ENCODE measurements at regions not wholly inside any gene's neighbourhood (a gene's known extent, or its start where the extent isn't known, plus 50 kb on each side); places are given as distances from the start of the nearest gene placed in this dataset.

GRCh38 chr6:164928057-164928727 is 381.2 kb downstream of the C6orf118 start:
- Histone ChIP-seq H2BK120ac (ENCODE audit: low read depth, low read length) (no peak overlapping the region), H3K4me1 (ENCODE audit: control insufficient read depth, insufficient read depth, low read length) (no peaks in the 10 kb centered on the region), H4K20me1 (ENCODE audit: insufficient read depth, low read length) (no peaks in the 10 kb centered on the region), H2BK15ac (ENCODE audit: low read depth, low read length) (no peak overlapping the region), H3K27ac (ENCODE audit: insufficient read depth, low read length) (no peak overlapping the region), H3K4me2 (ENCODE audit: low read depth, low read length) (no peak overlapping the region), H2AK5ac (ENCODE audit: low read depth, low read length) (no peak overlapping the region), H3K4me3 (ENCODE audit: insufficient read depth, low read depth, low read length) (no peak overlapping the region), H2AK9ac (replicated peaks; ENCODE audit: low read depth, low read length, poor library complexity) (no peak overlapping the region), H3K14ac (replicated peaks; ENCODE audit: low read depth, low read length) (no peak overlapping the region), H2BK20ac (ENCODE audit: low read depth, low read length) (no peak overlapping the region), H4K91ac (ENCODE audit: insufficient read depth, low read depth, low read length) (no peak overlapping the region), H3K9ac (ENCODE audit: low read depth, low read length) (no peak overlapping the region), H2BK5ac (ENCODE audit: low read depth, low read length, poor library complexity, severe bottlenecking) (no peak overlapping the region), H3K4ac (ENCODE audit: low read depth, low read length) (no peak overlapping the region), H3K9me3 (ENCODE audit: control insufficient read depth, insufficient read depth, low read length) (peaks cover 14% of the 10 kb centered on the region), H4K8ac (ENCODE audit: low read depth in 2 of 2, low read length in 2 of 2) (no peak overlapping the region), H3K9me1 (ENCODE audit: insufficient read depth, low read length) (no peaks in the 10 kb centered on the region), H3K18ac (ENCODE audit: low read depth, low read length) (no peak overlapping the region), H3K27me3 (ENCODE audit: control insufficient read depth, insufficient read depth, low read length) (no peaks in the 10 kb centered on the region), H2AFZ (replicated peaks; ENCODE audit: low read length, poor library complexity) (no peak overlapping the region), H4K5ac (ENCODE audit: low read depth, low read length) (no peak overlapping the region), H3K79me1 (ENCODE audit: low read depth in 1 of 2, low read length in 2 of 2) (no peaks in the 10 kb centered on the region), H3K36me3 (ENCODE audit: control insufficient read depth, insufficient read depth, low read length) (no peaks in the 10 kb centered on the region), H3K23ac (ENCODE audit: low read depth, low read length) (no peak overlapping the region), H3K56ac (ENCODE audit: extremely low read depth, insufficient read depth, low read length) (no peak overlapping the region)
- ATAC-seq (ENCODE audit: low read depth), result no peak
- in situ Hi-C loops (cut with MboI; ENCODE audit: low sequenced_read_pairs), result no loop called here
- ChIA-PET POLR2A (ENCODE audit: unreplicated experiment) (no interaction called here), CTCF (no interaction called here)
- no peak for TF ChIP-seq RFX5 (IDR thresholded peaks at IDR 0.05; ENCODE audit: low read depth, low read length)
- TF ChIP-seq MAFK (IDR thresholded peaks at IDR 0.05; ENCODE audit: low read depth, low read length), result peak; percentile 66
- no peak for TF ChIP-seq NFE2L2 (IDR thresholded peaks at IDR 0.05; ENCODE audit: low read depth, low read length)
- no peak for DNase-seq
- BruUV-seq (replicated peaks), result no TSS peak
- 50% methylated on average over 1 of the region's 17 CpGs; no CpG with 5 or more reads in 1 of the 2 experiments for WGBS, 2 experiments (ENCODE audit: extremely low coverage in 2 of 2, insufficient read length in 1 of 2)
- intact Hi-C loops (cut with micrococcal nuclease), result no loop called here
- dilution Hi-C loops (cut with HindIII; ENCODE audit: low sequenced_read_pairs, unreplicated experiment), result no loop called here

Data from IMR-90 (cell line).